ENCODE measurements at regions not wholly inside any gene's neighbourhood (a gene's known extent, or its start where the extent isn't known, plus 50 kb on each side); places are given as distances from the start of the nearest gene placed in this dataset.
"Not testable (repeated sequence)": the region's sequence is repeated elsewhere in the genome, so short reads cannot be mapped to it uniquely, and the experiment has no call there.

DNA sequence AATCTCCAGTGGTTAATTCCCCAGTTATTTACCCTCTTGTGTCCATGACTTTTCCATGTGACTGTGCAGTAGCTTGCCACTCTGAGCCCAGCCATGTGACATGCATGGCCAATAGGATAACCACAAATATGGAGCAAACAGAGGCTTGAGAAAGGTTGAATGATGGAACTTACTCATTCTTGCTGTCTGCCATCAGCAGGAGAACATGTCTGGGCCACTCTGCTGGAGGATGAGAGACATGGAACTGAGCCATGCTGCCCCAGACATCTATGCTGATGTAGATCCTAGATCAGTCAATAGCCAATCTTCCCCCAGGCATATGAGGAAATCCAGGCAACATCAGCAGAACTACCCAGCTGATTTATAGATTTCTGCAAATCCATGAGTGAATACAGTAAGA lies 992.3 kb upstream of the FANCL start:
- no peak overlapping the region for H3K4me3 ChIP-seq (ENCODE audit: control insufficient read depth, low read depth, low read length)
- TF ChIP-seq, protein P1, sequence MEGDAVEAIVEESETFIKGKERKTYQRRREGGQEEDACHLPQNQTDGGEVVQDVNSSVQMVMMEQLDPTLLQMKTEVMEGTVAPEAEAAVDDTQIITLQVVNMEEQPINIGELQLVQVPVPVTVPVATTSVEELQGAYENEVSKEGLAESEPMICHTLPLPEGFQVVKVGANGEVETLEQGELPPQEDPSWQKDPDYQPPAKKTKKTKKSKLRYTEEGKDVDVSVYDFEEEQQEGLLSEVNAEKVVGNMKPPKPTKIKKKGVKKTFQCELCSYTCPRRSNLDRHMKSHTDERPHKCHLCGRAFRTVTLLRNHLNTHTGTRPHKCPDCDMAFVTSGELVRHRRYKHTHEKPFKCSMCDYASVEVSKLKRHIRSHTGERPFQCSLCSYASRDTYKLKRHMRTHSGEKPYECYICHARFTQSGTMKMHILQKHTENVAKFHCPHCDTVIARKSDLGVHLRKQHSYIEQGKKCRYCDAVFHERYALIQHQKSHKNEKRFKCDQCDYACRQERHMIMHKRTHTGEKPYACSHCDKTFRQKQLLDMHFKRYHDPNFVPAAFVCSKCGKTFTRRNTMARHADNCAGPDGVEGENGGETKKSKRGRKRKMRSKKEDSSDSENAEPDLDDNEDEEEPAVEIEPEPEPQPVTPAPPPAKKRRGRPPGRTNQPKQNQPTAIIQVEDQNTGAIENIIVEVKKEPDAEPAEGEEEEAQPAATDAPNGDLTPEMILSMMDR (conservative IDR thresholded peaks at IDR 0.05; ENCODE audit: control insufficient read depth, insufficient read depth, low read depth, low read length), result no peak
- no peak for DNase-seq (ENCODE audit: low read depth)

DNA sequence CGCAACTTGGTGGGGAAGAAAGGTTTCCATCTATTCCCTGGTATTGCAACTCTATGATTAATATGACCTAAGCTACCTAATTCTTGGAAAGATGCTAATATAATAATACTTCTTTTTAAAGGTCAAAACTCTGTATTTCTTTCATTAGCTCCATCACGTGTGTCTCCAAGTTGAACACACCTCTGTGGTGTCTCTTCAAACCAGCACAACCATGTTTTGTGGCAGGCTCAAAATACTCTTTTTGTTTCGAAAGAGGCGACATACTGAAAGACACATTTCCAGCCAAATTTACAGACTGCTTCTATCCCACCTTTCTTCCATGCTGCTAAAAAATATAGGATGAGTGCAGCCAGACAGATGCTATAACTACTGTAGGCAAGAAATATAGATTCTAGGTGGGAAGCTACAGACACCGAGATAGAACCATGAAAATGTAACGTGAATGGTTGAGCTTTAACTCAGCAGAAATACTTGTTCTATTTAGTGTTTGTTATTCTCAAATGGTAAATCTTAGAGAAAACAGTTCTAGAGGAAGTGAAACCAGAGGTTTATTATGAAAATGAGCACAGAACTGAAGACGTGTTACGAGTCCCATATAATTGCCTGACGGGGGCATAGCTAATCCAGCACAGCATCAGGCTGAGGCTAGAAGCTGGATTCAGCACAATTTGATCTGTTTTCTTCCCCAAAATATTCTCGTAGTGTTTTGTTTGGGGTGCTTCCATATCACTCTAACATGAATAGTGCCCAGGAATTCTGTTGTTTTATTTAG lies 991.5 kb upstream of the FANCL start:
- TF ChIP-seq, protein P1 (conservative IDR thresholded peaks at IDR 0.05; ENCODE audit: control insufficient read depth, insufficient read depth, low read depth, low read length), result no peak
- DNase-seq (ENCODE audit: low read depth), result no peak

DNA sequence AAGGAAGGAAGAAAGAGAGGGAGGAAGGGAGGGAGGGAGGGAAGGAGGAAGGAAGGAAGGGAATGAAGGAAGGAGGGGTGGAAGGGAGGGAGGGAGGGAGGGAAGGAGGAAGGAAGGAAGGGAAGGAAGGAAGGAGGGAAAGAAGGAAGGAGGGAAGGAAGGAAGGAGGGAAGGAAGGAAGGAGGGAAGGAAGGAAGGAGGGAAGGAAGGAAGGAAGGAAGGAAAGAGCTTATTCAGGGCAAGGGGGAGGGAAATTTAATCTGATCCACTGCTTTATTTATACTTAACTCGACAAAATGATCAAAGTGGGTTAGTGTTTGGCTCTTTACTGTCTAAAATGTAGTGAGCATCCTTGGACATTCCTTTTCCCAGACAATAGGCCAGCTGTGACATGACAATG lies 985.2 kb upstream of the FANCL start:
- not testable (repeated sequence) for H3K4me3 ChIP-seq (ENCODE audit: control insufficient read depth, low read depth, low read length); DNase-seq (ENCODE audit: low read depth)

More for the DNA sequence above, 991.5 kb upstream of the FANCL start:
- H3K4me3 ChIP-seq (ENCODE audit: control insufficient read depth, low read depth, low read length), result no peak overlapping the region

DNA sequence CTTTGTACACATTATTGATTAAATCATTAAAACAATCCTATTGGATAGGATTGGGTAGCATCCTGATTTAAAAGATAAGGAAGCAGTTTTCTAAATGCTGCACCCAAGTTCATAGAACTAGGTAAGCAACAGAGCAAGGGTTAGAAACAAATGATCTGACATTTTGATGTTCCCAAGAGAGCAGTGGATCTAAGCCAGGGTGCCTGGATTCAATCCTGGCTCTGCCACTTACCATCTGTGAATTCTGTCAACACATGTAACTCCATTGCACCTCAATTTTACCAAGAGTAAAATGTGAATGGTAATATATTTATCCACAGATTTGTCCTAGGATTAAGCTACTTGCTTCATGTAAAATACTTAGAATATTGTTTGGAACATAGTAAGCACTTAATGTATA lies 982.6 kb upstream of the FANCL start:
- DNase-seq (ENCODE audit: low read depth), result no peak
- TF ChIP-seq, protein P1 (conservative IDR thresholded peaks at IDR 0.05; ENCODE audit: control insufficient read depth, insufficient read depth, low read depth, low read length), result no peak
- no peak overlapping the region for H3K4me3 ChIP-seq (ENCODE audit: control insufficient read depth, low read depth, low read length)

DNA sequence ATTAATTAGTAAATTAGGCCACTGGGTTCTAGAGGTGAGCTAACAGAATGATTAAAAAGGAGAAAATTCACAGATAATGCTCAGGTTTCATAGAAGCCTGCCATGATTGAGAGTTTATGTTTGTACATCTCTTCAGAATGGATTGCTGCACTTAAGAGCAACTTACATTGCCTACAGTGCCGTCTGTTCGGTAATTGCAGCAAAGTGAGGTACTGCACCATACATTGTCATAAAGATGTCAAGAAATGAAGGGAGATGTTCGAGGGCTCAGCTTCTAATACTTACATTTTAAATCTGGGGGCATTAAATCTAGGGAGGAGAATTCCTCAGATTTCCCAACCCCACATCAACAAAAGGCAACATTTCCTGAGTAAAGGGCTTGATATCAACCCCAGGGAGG lies 976.2 kb upstream of the FANCL start:
- TF ChIP-seq, protein P1 (conservative IDR thresholded peaks at IDR 0.05; ENCODE audit: control insufficient read depth, insufficient read depth, low read depth, low read length), result no peak
- H3K4me3 ChIP-seq (ENCODE audit: control insufficient read depth, low read depth, low read length), result no peak overlapping the region

DNA sequence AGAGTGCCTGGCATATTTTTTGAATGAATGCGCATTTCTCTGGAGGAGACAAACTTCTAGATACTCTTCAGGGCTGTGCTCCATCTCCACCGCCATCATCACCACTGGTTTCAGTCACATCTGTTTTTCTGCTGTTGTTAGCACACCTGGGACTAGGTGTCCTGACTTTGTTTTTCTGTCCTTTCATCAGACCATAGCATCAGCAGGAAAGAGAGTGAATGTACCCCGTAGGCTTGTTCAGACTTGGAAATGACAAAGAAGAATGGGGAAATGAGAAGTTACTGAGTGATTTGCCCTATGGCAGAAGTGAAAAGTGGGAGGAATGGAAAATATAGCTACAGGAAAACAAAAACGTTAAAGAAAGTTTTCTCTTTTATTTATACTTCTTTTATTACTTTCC lies 965.2 kb upstream of the FANCL start:
- no peak overlapping the region for H3K4me3 ChIP-seq (ENCODE audit: control insufficient read depth, low read depth, low read length)
- DNase-seq (ENCODE audit: low read depth), result no peak
- TF ChIP-seq, protein P1 (conservative IDR thresholded peaks at IDR 0.05; ENCODE audit: control insufficient read depth, insufficient read depth, low read depth, low read length), result no peak

More for the DNA sequence above, 976.2 kb upstream of the FANCL start:
- DNase-seq (ENCODE audit: low read depth), result no peak

DNA sequence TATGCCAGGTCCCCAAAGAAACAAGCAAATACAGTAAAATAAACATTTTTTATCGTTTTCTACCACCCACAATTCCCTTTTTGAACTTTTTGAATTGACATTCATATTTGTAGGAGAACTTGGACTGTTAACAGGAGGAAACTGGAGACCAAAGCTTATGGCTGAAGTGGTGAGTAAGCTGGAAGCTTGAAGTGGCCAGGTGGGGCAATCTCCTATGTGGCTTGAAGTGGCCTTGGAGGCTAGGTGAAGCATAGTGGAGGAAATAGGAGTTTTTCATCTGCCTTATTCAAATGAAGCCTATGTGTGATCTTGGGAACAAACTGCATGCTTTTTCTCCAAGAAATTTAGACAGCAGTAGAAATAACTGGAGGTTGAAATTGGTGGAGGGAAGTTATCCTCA lies 962.9 kb upstream of the FANCL start:
- TF ChIP-seq, protein P1 (conservative IDR thresholded peaks at IDR 0.05; ENCODE audit: control insufficient read depth, insufficient read depth, low read depth, low read length), result no peak
- DNase-seq (ENCODE audit: low read depth), result no peak

More for the DNA sequence above, 962.9 kb upstream of the FANCL start:
- H3K4me3 ChIP-seq (ENCODE audit: control insufficient read depth, low read depth, low read length), result no peak overlapping the region
